Neural progenitor cell (in vitro differentiated cells): ENCODE measurements at regions not wholly inside any gene's neighbourhood (a gene's known extent, or its start where the extent isn't known, plus 50 kb on each side); places are given as distances from the start of the nearest gene placed in this dataset.

ENCODE experiments used
- DNase-seq: peaks from one replicate; pipeline ENCODE4 v3.0.0-alpha.2; 2016; ENCODE audit warnings: low spot score
- H2AFZ ChIP-seq: fragments of 200-600 bp; sonication (generic); replicated peaks from 2 replicates; pipeline ENCODE4 v1.6.1; 2016; ENCODE audit warnings: antibody characterized with exemption
- H3F3A ChIP-seq: fragments of 200-600 bp; sonication (generic); 2 replicates; pipeline ENCODE4 v1.6.1; 2016; ENCODE audit warnings: antibody characterized with exemption, low read depth
- H3K27ac ChIP-seq: fragments of 200-600 bp; sonication (generic); 2 replicates; pipeline ENCODE4 v1.5.1; 2016; ENCODE audit warnings: mild to moderate bottlenecking
- H3K27me3 ChIP-seq: fragments of 200-600 bp; sonication (generic); 2 replicates; pipeline ENCODE4 v1.6.1; 2016; ENCODE audit warnings: mild to moderate bottlenecking, moderate library complexity
- H3K36me3 ChIP-seq: fragments of 200-600 bp; sonication (generic); 2 replicates; pipeline ENCODE4 v1.5.1; 2016
- H3K4me1 ChIP-seq: fragments of 200-600 bp; sonication (generic); 2 replicates; pipeline ENCODE4 v1.6.1; 2016; ENCODE audit warnings: mixed run types
- H3K4me2 ChIP-seq: fragments of 200-600 bp; sonication (generic); 2 replicates; pipeline ENCODE4 v1.6.1; 2016
- H3K4me3 ChIP-seq: fragments of 200-600 bp; sonication (generic); 2 replicates; pipeline ENCODE4 v1.5.1; 2016
- H3K79me2 ChIP-seq: fragments of 200-600 bp; sonication (generic); 2 replicates; pipeline ENCODE4 v1.6.1; 2016; ENCODE audit warnings: low read depth
- H3K9ac ChIP-seq: fragments of 200-600 bp; sonication (generic); 2 replicates; pipeline ENCODE4 v1.6.1; 2016
- H3K9me3 ChIP-seq: fragments of 200-600 bp; sonication (generic); 2 replicates; pipeline ENCODE4 v1.5.1; 2016; ENCODE audit warnings: low read depth
- H4K20me1 ChIP-seq: fragments of 200-600 bp; sonication (generic); 2 replicates; pipeline ENCODE4 v1.6.1; 2016; ENCODE audit warnings: low read depth
- H3K27ac Mint-ChIP-seq: 3 replicates; pipeline ENCODE4 v1.8.0; 2021; ENCODE audit warnings: mixed read lengths
- H3K27me3 Mint-ChIP-seq: 2 replicates; pipeline ENCODE4 v1.8.0; 2022; ENCODE audit warnings: low read depth, mild to moderate bottlenecking, inconsistent platforms, moderate library complexity, mixed read lengths; ENCODE audit not compliant: insufficient read depth
- H3K36me3 Mint-ChIP-seq: 3 replicates; pipeline ENCODE4 v1.8.0; 2021; ENCODE audit warnings: mixed read lengths
- H3K4me1 Mint-ChIP-seq: 3 replicates; pipeline ENCODE4 v1.8.0; 2021; ENCODE audit warnings: mixed read lengths
- H3K4me3 Mint-ChIP-seq: 3 replicates; pipeline ENCODE4 v1.8.0; 2021; ENCODE audit warnings: mild to moderate bottlenecking, moderate library complexity, mixed read lengths
- H3K9me3 Mint-ChIP-seq: 3 replicates; pipeline ENCODE4 v1.8.0; 2020; ENCODE audit warnings: mixed read lengths
- EZH2 ChIP-seq: fragments of 200-600 bp; sonication (generic); IDR thresholded peaks from 2 replicates; pipeline ENCODE4 v1.6.1; 2017; ENCODE audit warnings: antibody characterized with exemption, mild to moderate bottlenecking, moderate library complexity
- EZH2phosphoT487 ChIP-seq: fragments of 200-600 bp; sonication (generic); IDR thresholded peaks from 2 replicates; pipeline ENCODE4 v1.6.1; 2017; ENCODE audit warnings: antibody characterized with exemption
- TF ChIP-seq, protein P1 (sequence below): fragments of 200-600 bp; sonication (generic); IDR thresholded peaks from 2 replicates; pipeline ENCODE4 v1.5.1; 2017; ENCODE audit warnings: antibody characterized with exemption, mild to moderate bottlenecking

- Histone ChIP-seq H3K27me3 (no peaks in the 10 kb centered on the region), H3K4me2 (no peak overlapping the region), H3K4me1 (no peaks in the 10 kb centered on the region), H3K27ac (no peak overlapping the region), H4K20me1 (no peaks in the 10 kb centered on the region), H3K79me2 (no peaks in the 10 kb centered on the region), H2AFZ (no peak overlapping the region), H3F3A (no peaks in the 10 kb centered on the region), H3K4me3 (no peak overlapping the region), H3K9ac (no peak overlapping the region), H3K36me3 (no peaks in the 10 kb centered on the region), H3K9me3 (no peaks in the 10 kb centered on the region)
- no peak overlapping the region for H3K4me3 Mint-ChIP-seq
- TF ChIP-seq, protein P1, sequence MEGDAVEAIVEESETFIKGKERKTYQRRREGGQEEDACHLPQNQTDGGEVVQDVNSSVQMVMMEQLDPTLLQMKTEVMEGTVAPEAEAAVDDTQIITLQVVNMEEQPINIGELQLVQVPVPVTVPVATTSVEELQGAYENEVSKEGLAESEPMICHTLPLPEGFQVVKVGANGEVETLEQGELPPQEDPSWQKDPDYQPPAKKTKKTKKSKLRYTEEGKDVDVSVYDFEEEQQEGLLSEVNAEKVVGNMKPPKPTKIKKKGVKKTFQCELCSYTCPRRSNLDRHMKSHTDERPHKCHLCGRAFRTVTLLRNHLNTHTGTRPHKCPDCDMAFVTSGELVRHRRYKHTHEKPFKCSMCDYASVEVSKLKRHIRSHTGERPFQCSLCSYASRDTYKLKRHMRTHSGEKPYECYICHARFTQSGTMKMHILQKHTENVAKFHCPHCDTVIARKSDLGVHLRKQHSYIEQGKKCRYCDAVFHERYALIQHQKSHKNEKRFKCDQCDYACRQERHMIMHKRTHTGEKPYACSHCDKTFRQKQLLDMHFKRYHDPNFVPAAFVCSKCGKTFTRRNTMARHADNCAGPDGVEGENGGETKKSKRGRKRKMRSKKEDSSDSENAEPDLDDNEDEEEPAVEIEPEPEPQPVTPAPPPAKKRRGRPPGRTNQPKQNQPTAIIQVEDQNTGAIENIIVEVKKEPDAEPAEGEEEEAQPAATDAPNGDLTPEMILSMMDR = no peak
- TF ChIP-seq EZH2phosphoT487 (no peak), EZH2 (no peak)
- H3K27ac Mint-ChIP-seq = no peak overlapping the region
- no peaks in the 10 kb centered on the region for H3K9me3 Mint-ChIP-seq
- DNase-seq = no peak
- H3K36me3 Mint-ChIP-seq = no peaks in the 10 kb centered on the region
- H3K4me1 Mint-ChIP-seq = no peaks in the 10 kb centered on the region
- H3K27me3 Mint-ChIP-seq = peaks cover 3% of the 10 kb centered on the region
Measured at GRCh38 chr1:96498744-96499340, 222.7 kb upstream of the PTBP2 start.

DNA sequence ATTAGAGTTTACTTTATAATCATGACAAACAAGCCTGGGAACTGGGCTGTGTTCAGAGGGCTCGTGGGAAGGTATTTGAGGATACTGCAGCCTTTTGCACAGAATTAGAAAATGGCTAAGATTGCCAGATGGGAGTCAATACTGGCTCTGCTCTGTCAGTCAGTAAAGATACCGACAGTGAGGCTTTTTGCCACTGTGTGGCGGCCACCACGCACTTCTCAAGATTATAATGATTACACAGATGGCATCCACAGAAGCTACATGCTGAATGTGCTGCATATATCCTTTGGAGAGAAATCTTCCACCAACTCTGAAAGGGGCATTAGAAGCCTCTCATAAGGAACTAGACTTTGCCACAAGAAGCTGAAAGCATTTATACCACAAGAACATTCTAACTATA is 213.4 kb upstream of the PTBP2 start:
- TF ChIP-seq EZH2phosphoT487 (no peak), EZH2 (no peak)
- TF ChIP-seq, protein P1 = no peak
- no peaks in the 10 kb centered on the region for H4K20me1 ChIP-seq
- H3K4me3 ChIP-seq = no peak overlapping the region
- no peak overlapping the region for H3K4me2 ChIP-seq
- no peaks in the 10 kb centered on the region for H3K27me3 ChIP-seq
- H3K36me3 Mint-ChIP-seq = no peaks in the 10 kb centered on the region
- H3K79me2 ChIP-seq = no peaks in the 10 kb centered on the region
- no peak for DNase-seq
- H3K4me3 Mint-ChIP-seq = no peak overlapping the region
- no peaks in the 10 kb centered on the region for H3K9me3 Mint-ChIP-seq
- H2AFZ ChIP-seq = peak overlapping the region; percentile 67
- H3K4me1 ChIP-seq = peaks cover 15% of the 10 kb centered on the region
- H3K4me1 Mint-ChIP-seq = peaks cover 9% of the 10 kb centered on the region
- H3K9me3 ChIP-seq = no peaks in the 10 kb centered on the region
- H3F3A ChIP-seq = peaks cover 8% of the 10 kb centered on the region
- no peaks in the 10 kb centered on the region for H3K27me3 Mint-ChIP-seq
- H3K36me3 ChIP-seq = no peaks in the 10 kb centered on the region
- H3K27ac ChIP-seq = no peak overlapping the region
- H3K9ac ChIP-seq = no peak overlapping the region
- no peak overlapping the region for H3K27ac Mint-ChIP-seq

- DNase-seq = no peak
- H3K4me3 ChIP-seq = no peak overlapping the region
- peaks cover 15% of the 10 kb centered on the region for H3K4me1 ChIP-seq
- H3K9ac ChIP-seq = no peak overlapping the region
- no peaks in the 10 kb centered on the region for H3K9me3 Mint-ChIP-seq
- no peak overlapping the region for H2AFZ ChIP-seq
- H3K36me3 Mint-ChIP-seq = no peaks in the 10 kb centered on the region
- H3K27me3 Mint-ChIP-seq = no peaks in the 10 kb centered on the region
- no peak overlapping the region for H3K27ac Mint-ChIP-seq
- H3K9me3 ChIP-seq = no peaks in the 10 kb centered on the region
- H3K4me3 Mint-ChIP-seq = no peak overlapping the region
- no peaks in the 10 kb centered on the region for H3K79me2 ChIP-seq
- no peaks in the 10 kb centered on the region for H4K20me1 ChIP-seq
- H3F3A ChIP-seq = peaks cover 8% of the 10 kb centered on the region
- no peak for TF ChIP-seq EZH2phosphoT487
- TF ChIP-seq EZH2 = no peak
- TF ChIP-seq, protein P1 = no peak
- peaks cover 18% of the 10 kb centered on the region for H3K4me1 Mint-ChIP-seq
- no peaks in the 10 kb centered on the region for H3K36me3 ChIP-seq
- no peaks in the 10 kb centered on the region for H3K27me3 ChIP-seq
- no peak overlapping the region for H3K27ac ChIP-seq
- no peak overlapping the region for H3K4me2 ChIP-seq
Measured at GRCh38 chr1:96509339-96509738, 212.2 kb upstream of the PTBP2 start.
